ENCODE measurements at regions not wholly inside any gene's neighbourhood (a gene's known extent, or its start where the extent isn't known, plus 50 kb on each side); places are given as distances from the start of the nearest gene placed in this dataset.

GRCh38 chr16:60608971-60609370 lies 1427.3 kb downstream of the CDH8 start:
- TF ChIP-seq CTCF (IDR thresholded peaks at IDR 0.05) (no peak), POLR2A (IDR thresholded peaks at IDR 0.05) (no peak), POLR2AphosphoS5 (IDR thresholded peaks at IDR 0.05) (no peak)

All from upper lobe of left lung (tissue), 4 donors.